ENCODE measurements at regions not wholly inside any gene's neighbourhood (a gene's known extent, or its start where the extent isn't known, plus 50 kb on each side); places are given as distances from the start of the nearest gene placed in this dataset.

DNA sequence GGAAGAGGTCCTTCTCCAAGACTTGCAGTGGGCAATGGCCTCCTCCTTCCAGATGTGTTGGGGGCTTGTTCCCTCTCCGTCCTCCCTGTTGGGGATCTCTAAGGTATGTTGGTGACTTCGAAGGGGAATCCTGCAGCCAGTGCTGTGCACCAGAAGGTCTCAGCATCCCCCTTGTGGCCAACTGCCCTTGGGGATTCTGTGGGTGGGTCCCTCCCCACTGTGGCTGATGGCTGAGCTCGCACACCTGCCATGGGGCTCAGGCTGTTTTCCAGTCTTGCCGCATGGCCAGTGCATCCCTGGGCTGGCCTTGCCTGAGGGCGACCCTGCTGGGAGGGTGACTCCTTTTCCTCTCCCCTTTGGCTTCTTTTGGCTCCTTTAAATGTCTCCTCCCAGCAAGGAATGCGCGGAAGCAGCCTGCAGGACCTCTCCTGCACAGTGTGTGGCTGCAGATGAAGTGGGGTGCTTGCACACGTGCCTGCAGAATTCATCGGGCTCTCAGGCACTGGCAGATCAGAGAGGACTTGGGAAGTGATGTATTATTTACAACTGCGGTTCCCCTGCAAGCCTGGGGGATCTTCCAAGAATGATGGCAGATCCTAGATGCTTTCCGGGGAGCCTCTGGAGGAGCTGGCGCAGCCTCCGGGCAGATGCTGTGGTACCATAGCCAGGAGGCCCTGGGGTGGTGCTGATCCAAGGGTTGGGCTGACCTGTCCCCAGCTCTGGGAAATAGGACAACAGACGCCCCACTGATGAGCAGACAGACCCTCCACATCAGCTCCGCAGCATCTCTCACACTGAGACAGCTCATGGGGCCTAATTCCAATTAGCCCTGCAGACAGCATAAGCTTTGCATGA lies 410.0 kb downstream of the TCERG1L start:
- no peak for DNase-seq (ENCODE audit: low read depth in 3 of 3)

DNA sequence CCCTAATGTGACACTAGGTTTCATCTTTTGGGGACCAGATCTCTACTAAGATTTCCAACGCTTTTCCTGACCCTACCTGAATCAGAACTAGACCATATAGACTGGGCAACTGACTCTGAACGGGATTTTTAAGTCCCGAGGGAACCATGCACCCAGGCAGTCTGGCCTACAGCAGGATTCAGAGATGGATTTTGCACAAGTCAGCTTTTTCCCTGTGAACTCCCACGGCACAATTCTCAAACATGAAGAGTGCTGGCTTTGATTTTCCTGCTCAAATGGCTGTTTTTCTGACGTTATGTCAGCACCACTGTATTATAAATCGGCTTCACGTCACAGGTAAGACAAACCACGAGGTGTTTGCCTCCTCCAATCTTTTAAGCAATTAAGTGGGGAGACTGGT lies 409.1 kb downstream of the TCERG1L start:
- DNase-seq (ENCODE audit: low read depth in 3 of 3), result no peak

DNA sequence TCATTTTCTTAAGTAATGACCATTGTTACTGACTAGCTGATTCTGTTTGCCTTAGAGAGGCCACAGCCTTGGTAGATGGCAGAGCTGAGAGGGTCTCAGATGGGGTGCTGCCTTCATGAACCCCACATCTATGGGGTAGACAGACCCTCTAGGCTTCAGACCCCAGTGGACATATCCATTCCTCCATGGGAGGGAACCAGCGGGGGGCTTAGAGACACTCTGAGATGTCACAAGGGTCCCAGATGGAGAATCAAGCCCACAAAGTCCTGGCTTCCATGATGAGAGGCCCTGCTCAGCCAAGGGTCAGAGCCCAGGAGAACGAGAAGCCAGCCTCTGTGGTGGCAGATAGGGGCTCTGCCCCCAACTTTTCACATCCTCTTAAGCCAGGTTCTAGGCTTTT lies 408.6 kb downstream of the TCERG1L start:
- no peak for DNase-seq (ENCODE audit: low read depth in 3 of 3)

DNA sequence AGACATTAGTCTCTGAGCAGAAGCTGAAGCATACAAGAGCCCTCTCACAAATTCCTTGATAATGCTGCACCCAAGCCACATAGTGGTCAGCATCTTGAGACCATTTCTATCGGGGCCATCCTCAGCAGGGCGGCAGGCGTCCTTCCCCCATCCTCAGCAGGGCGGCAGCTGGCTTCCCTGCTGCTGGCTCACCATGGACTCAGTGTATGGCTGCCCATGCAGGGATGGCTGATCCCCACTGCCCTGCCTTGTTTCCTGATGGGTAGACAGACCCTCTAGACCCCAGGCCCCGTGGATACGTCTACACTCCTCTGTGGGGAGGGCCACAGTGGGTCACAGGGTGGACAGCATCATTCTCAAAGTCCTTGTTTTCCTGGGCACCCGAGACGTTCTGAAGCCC lies 406.8 kb downstream of the TCERG1L start:
- no peak for DNase-seq (ENCODE audit: low read depth in 3 of 3)

DNA sequence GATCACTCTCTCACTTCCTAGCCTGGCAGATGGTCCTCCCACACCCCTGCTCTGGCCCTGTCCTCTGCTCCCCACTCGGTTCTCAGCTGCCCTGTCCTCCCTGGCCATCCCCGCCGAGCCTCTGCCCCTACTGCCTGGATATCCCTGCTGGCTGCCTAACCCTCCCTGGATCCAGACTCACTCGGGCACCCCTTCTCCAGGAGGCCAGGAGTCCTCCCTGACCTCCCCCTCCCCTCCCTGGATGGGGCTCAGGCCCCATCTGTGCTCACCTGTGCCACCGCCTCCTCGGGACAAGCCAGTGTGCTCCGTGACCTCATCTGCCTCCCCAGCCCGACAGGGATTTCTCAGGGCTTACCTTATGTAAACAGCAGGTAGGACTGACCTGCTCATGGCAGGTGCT lies 406.1 kb downstream of the TCERG1L start:
- DNase-seq (ENCODE audit: low read depth in 3 of 3), result no peak

DNA sequence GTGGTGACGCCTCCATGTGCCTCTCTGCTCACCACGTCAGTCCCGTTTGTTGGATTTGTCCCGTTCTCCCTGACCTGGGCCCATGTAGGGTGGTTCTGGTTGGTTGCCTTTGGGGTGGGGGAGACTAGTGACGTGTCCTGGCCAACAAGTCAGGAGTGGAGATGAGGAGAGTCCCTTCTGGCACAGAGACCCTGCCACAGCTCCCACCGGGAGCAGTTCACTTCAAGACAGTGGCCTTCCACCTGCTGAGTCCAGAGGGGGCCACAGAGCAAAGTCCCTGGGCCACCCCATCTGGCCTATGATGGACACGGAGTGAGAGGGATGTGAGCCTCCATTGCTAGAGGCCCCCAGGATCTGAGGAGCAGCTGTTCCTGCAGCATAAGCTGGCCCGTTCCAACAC lies 405.6 kb downstream of the TCERG1L start:
- no peak for DNase-seq (ENCODE audit: low read depth in 3 of 3)

DNA sequence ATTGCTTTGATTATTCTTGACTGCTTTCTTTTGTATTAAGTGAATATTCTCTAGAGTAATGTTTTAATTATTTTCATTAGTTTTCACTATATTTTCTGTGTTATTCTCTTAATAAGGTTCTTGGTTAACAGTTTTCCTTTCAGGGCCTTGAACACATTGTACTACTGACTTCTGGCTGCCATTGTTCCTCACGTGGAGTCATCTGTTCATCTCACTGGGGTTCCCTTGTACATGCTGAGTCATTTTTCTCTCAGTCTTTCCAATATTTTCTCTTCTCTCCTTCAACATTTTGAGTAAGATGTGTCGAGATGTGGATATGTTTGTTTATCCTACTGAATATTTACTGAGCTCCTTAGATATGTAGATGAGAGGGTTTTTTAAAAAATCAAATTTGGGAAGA lies 400.7 kb downstream of the TCERG1L start:
- no peak for DNase-seq (ENCODE audit: low read depth in 3 of 3)

DNA sequence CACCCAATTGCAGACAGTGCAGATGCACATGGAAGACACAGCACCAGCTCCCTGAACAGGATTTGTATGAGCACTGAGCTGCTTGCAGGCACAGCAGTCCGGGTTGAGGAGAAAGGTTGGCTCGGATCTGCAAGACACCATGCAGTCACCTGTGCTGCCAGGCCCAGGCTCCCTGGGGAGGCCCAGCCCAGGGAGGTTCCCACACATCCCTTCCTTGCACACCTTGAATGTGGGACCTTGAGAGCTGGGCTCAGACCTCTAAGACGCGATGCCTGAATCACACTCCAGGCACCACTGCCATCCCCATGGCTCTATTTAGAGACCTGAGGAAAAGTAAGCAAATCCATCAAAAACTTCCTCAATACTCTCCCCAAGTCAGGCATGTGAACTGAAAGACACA lies 397.7 kb downstream of the TCERG1L start:
- DNase-seq (ENCODE audit: low read depth in 3 of 3), result no peak

DNA sequence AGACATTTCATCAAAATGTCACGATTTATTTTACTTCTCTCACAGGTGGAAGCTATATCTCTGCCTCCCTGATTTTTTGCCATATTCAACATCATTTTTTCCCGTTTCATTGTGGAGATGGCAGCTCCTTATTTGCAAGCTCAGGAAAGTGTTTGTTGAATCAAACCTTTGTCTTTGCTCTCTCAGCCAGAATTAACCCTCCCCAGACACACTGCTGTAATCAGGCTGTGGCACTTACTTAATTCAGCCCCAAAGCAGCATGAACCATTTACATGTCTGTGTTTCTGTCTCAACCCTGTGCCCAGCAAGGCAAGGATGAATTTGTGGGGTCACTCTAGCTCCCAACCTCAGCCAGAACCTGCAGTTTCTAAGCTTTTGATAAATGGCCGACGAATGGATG lies 397.2 kb downstream of the TCERG1L start:
- DNase-seq (ENCODE audit: low read depth in 3 of 3), result no peak

DNA sequence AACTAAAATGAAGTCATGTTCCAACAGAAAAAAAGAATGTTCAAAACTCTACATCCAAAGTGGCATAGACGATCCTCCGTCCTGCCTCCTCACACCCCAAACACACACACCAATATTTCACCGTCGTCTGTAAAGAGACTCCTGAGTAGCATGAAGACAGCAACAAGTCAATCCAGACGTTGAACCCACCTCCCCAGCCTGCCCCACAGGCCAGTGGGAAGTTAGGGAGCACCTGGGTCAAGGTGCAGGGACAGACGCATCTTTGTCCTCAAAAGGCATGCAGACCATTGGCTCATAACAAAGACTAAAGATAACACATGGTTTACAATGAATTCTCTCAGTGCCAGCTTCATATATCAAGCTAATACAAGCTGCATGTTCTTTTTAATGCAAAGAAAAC lies 396.5 kb downstream of the TCERG1L start:
- no peak for DNase-seq (ENCODE audit: low read depth in 3 of 3)

DNA sequence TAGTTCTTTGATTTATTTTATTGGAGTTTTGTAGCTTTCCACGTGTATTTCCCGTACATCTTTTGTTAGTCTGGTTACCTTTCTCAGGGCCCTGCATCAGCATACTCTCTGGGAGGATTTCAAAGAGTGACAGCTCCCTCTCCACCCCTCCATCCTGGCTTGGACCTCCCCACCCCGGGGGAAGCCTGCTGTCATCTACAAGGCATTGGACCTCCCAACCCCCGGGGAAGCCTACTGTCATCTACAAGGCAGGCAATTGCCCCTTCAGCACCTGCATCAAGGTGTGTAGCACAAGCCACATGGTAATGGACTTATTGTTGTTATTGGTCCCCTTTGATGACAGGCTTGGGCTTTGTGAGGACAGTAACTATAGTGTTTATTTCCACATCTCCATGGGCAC lies 390.1 kb downstream of the TCERG1L start:
- no peak for DNase-seq (ENCODE audit: low read depth in 3 of 3)

DNA sequence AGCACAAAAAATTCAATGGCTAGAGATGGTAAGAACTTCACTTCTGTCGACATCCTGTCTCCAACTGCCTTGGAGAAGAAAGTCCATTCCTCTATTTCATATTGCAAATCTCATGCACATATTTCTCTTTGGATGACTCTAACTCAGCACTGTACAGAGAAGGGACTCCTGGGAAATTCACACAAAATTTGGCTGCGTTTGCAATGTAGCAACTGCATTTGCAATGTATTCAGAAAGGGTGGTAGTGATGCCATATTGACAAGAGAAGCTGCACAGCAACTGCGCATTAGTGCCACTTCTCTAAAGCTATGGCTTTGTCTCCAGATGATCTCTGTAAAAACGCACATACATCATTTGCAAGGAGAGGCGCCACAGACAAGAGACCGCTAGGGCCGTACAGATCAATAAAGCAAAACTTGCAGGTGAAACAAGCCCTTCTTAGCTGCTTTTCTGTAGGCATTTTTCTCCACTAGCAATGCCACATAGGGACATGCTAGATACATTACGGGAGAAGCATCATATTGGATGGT lies 389.5 kb downstream of the TCERG1L start:
- no peak for DNase-seq (ENCODE audit: low read depth in 3 of 3)

DNA sequence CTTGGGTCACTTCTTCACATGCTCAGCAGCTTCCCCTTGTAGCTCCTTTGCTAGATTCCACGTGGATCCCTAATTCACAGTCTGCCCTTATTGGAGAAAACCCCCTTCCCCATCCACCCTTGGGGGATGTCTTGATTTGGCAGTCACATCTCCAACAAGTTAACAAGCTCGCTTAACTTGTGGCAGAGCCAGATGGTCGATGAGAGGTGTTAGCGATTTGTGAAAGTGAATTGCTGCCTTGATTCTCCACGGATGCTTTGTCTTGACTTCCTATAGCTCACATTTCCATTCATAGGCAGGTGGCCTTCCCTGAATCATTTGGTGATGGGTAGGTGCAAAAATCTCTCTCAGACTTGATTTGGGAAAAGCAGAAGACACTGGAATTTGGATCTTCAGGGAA lies 387.9 kb downstream of the TCERG1L start:
- no peak for DNase-seq (ENCODE audit: low read depth in 3 of 3)

DNA sequence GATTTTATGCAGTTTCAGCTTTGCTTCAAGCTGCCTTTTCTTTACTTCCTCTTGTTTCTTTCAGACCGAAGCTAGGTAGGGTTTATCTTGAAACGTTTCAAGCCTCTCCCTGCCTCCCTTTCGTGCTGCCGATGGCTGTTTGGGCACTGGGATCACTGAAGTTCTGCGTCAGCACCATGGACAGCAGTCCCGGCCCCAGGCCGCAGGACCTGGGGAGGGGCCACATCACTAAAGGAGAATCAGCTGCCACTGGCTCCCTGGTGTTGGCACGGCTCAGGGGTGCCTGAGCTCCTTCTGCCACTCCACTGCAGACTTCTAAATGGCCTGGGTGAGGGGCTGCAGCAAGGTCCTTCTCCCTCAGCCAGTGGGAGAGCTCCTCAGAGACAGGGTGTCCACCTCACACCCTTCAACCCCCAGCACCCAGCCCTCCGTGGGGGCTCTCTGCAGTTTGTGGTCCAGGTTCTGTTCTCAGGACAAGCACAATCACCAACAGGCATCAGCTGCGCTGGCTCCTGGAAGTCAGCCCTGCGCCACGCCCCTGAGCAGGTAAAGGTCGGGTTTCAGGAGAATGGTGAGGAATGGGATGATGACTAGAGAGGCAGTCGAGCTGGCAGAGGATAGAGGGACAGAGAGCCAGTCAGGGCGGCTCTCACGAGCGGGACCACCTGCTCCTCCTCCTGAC lies 387.2 kb downstream of the TCERG1L start:
- DNase-seq (ENCODE audit: low read depth in 3 of 3), result no peak

DNA sequence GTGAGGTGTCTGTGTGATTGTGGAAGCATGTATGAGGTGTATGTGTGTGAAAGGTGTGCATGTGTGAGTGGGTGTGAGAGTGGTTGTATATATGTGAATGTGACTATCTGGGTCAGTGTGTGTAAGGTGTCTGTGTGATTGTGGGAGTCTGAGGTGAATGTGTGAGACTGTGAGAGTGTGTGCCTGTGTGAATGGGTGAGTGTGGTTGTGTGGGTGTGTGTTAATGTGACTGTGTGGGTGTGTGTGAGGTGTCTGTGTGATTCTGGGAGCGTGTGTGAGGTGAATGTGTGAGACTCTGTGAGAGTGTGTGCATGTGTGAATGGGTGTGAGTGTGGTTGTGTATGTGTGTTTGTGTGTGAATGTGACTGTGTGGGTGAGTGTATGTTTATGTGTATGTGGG lies 385.1 kb downstream of the TCERG1L start:
- no peak for DNase-seq (ENCODE audit: low read depth in 3 of 3)

DNA sequence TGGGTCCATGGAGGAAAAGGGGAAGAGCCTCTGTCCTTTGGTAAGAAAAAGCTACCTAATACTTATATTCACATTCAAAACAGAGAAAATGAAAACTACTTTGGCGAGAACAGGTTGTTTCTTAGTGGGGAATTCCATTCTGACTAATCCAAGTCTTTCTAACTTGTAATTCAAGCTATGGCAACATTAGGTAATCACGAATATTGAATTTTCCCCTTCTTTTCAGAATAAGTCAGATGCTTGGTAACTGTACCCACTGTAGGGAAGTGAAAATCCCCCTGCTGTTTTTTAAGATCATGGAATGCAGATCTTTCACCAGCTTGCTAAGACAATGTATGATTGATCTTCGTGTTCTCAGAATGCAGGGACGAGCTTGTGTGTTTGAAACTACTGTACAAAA lies 384.4 kb downstream of the TCERG1L start:
- no peak for DNase-seq (ENCODE audit: low read depth in 3 of 3)

DNA sequence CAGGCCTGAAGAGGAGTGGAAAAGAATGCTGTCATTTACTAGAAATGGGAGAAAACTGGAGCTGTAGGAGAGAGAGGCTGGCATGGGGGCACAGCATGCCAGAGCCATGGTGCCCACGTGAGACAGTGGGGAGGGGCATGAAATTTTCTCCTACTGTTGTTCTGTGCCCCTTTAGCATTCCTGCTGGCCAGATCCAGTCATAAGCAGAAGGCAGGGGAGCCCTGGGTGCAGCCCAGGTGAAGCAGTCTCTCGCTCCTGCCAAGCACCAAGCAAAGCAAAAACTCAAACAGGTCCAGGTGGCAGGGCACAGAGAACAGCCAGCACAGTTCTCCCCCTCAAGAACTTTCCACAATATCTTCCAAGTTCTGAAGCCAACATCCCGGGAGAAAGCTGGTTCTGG lies 383.2 kb downstream of the TCERG1L start:
- no peak for DNase-seq (ENCODE audit: low read depth in 3 of 3)

DNA sequence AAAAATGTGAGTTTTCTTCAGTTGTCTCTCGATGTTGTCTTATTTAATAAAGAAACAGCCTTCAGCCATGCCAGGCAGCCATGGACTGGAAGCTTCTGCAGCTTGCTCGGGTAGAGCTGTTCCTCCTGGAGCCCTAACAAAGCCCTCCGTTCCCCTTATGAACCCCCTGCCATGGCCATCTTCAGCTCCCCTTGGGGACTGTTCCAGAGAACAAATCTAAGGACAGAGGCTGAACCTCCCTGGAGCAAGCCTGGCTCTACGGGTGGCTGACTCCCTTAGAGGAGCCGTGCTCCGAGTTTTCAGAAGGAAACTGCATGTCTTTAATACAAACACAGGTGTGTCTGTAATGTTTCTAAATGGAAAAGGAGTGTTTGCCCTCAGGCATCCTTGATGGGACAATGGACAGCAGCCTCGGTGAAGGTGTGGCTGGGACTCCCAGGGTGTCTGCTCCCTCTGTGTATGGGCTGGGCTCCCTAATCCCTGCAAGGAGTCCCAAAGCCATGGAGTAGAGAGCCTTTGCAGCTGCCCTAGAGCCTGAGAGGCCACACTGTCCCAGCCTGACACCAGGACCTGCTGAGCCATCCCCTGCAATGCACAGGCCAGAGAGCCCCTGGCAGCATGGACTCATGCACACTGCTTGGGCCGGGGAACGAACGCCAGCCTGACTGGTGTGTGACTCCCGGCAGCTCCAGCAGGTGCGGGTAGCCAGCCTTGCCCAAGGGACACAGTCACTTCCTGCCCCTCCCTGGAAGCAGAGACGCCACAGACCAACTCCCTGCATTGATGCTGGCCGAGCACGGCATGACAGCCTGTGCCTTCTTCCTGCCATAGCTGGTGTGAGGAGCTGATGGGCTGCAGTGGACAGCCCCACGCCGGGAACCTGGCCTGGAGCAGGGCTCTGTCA lies 381.8 kb downstream of the TCERG1L start:
- DNase-seq (ENCODE audit: low read depth in 3 of 3), result no peak

DNA sequence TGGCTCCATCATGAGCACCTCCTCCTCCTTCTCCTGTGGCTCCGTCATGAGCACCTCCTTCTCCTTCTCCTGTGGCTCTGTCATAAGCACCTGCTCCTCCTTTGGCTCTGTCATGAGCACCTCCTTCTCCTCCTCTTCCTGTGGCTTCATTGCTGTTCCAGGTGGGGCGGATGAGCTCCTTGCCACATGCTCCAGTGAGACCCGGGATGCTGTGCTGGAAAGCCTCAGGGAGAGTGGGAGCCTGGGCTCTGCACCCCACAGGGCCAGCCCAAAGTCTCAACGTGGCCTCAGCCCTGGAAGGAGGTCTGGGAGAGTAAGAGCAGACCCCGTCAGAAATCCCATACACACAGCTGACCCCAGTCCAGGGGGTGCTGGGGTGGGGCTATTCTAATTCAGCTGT lies 380.7 kb downstream of the TCERG1L start:
- no peak for DNase-seq (ENCODE audit: low read depth in 3 of 3)

DNA sequence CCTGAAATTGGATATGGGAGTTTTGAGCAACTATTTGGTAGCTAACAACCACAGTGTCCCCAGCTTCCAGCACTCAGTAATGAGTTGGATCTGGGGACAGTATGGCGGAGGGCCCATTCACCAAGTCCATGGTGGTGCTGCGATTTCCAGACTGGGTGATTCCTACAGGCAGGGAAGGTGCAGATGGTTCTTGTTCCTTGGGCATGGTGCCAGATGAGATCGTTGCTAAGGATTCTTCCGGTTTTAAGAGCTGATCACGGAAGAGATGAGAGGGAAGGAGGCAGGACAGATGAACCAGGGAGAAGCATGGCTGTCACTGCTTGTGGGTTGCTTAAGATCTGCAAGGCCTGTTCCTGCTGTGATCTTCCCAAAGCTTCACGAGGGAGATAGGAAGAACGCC lies 380.3 kb downstream of the TCERG1L start:
- DNase-seq (ENCODE audit: low read depth in 3 of 3), result no peak

DNA sequence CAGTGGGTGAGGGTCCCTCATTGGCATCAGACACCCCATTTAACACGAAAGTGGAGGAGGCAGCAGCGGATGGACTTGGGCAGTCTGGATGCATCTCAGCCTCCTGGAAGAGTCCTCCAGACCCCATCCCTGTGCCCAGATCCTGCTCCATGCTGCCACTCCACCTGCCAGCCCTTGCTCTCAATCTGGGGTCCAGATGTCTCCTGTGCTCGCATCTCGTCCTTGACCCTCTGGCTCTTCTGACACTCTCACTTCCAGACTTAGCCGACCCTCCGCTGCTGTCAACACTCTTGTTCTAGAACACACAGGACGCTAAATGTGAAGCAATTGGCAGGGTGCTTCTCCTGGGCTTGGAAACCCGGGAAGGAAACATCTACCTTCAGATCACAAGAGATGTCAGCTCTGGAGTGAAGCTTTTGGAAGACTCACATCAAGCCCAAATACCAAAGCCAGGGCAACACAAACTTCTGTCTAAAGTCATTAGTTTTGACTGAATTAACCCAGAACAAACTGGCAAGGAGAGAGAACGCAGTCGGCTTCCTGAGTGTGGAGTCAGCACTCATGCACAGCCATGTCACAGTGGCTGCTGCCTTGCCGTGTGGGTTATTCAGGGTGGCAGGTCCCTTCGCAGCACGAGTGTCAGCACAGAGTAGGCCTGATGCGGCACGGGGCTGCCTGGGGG lies 379.1 kb downstream of the TCERG1L start:
- no peak for DNase-seq (ENCODE audit: low read depth in 3 of 3)

DNA sequence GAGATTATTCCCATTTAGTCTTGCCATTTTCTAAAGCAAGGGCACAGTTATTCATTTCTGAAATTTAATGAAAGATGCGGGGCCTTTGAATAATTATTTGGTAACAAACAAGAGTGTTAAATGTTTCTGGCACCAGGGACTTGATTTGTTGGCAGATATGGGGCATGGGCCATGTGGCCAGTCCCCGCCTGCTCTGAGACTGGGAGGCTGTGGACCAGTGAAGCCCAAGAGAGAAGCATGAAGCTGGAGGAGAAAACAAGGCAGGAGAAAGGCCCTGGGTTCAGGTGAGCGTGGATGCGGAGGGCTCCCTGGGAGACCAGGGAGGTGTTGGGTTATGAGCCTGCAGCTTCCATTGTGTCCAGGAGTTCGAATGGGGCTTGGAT lies 378.5 kb downstream of the TCERG1L start:
- DNase-seq (ENCODE audit: low read depth in 3 of 3), result no peak

Data from stimulated activated CD4-positive, alpha-beta T cell treated with anti-CD3 and anti-CD28 coated beads, TNF-alpha, amount 100 ng/mL, for 4 hours (primary cell).